Breast epithelium (tissue), 3 donors: ENCODE measurements at regions not wholly inside any gene's neighbourhood (a gene's known extent, or its start where the extent isn't known, plus 50 kb on each side); places are given as distances from the start of the nearest gene placed in this dataset.

ENCODE experiments used
- CTCF ChIP-seq, 3 donors: fragments of 450-650 bp; IDR thresholded peaks; one replicate each; pipeline ENCODE4 v1.5.1; 2016 to 2017; ENCODE audit warnings: antibody characterized with exemption in 3 of 3, mild to moderate bottlenecking in 3 of 3, moderate library complexity in 3 of 3
- POLR2A ChIP-seq: fragments of 450-650 bp; IDR thresholded peaks from one replicate; pipeline ENCODE4 v1.6.1; 2016; ENCODE audit warnings: antibody characterized with exemption, mild to moderate bottlenecking, moderate library complexity
- POLR2AphosphoS5 ChIP-seq, 3 donors: sonication (generic); formaldehyde crosslinking; IDR thresholded peaks; one replicate each; pipeline ENCODE4 v1.6.1; 2017; ENCODE audit warnings: antibody characterized with exemption in 3 of 3

- TF ChIP-seq POLR2A: no peak
- no peak for TF ChIP-seq CTCF (IDR thresholded peaks at IDR 0.05)
- TF ChIP-seq POLR2AphosphoS5 (IDR thresholded peaks at IDR 0.05): no peak
Observed at GRCh38 chr5:39633057-39633456, 208.3 kb upstream of the DAB2 start.
